ENCODE measurements at regions not wholly inside any gene's neighbourhood (a gene's known extent, or its start where the extent isn't known, plus 50 kb on each side); places are given as distances from the start of the nearest gene placed in this dataset.

DNA sequence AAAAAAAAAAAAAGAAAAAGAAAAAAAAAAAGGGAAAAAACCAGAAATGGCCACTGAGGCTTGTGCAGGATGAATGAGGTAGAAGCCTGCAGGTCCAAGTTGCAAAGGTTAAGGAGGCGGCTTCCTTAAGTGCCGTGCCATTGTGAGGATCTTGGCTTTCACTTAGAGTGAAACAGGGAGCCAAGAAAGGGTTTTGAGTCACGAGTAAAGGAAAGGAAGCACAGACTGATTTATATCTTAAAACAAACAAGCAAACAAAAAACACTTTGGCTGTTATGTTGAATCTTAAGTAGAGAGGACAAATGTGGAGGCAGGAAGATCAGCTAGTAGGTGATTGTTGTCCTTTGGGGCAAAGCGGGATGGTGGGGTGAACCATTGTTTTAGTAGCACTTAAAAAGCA lies 749.7 kb upstream of the SOX11 start:
- DNase-seq (ENCODE audit: low spot score): no peak
- Histone ChIP-seq H3K9me3 (replicated peaks in 1 of 2; ENCODE audit: control insufficient read depth in 2 of 2, insufficient read depth in 1 of 2, low read depth in 1 of 2, low read length in 2 of 2) (no peaks in the 10 kb centered on the region), H3K27ac (replicated peaks; ENCODE audit: low read length) (no peak overlapping the region), H3K36me3 (replicated peaks in 1 of 2; ENCODE audit: control insufficient read depth in 2 of 2, insufficient read depth in 2 of 2, low read length in 2 of 2) (no peaks in the 10 kb centered on the region), H3K4ac (ENCODE audit: low read length) (no peak overlapping the region), H3K9ac (ENCODE audit: low read depth, low read length, poor library complexity) (no peak overlapping the region), H3K79me1 (ENCODE audit: low read depth, low read length) (no peaks in the 10 kb centered on the region), H3K4me2 (ENCODE audit: insufficient read depth, low read length, poor library complexity, severe bottlenecking) (no peak overlapping the region), H2BK120ac (ENCODE audit: low read depth, low read length) (no peak overlapping the region), H3K18ac (ENCODE audit: low read length) (no peak overlapping the region), H2BK12ac (ENCODE audit: low read length) (no peak overlapping the region), H4K8ac (ENCODE audit: low read depth, low read length) (no peak overlapping the region), H3K4me3 (ENCODE audit: low read length in 2 of 2) (no peak overlapping the region), H4K91ac (ENCODE audit: low read depth, low read length, poor library complexity) (no peak overlapping the region), H3K14ac (ENCODE audit: low read length) (no peak overlapping the region), H3K4me1 (ENCODE audit: control insufficient read depth in 2 of 2, insufficient read depth in 1 of 2, low read depth in 1 of 2, low read length in 2 of 2) (peaks cover 2 to 4% of the 10 kb centered on the region in 2 donors), H3K27me3 (ENCODE audit: control insufficient read depth in 3 of 3, insufficient read depth in 3 of 3, low read depth in 1 of 3, low read length in 3 of 3) (no peaks in the 10 kb centered on the region), H2BK5ac (ENCODE audit: low read length) (no peak overlapping the region), H2BK15ac (ENCODE audit: low read length) (no peak overlapping the region), H2AK5ac (ENCODE audit: low read depth, low read length) (no peak overlapping the region), H3K23ac (ENCODE audit: low read depth, low read length, poor library complexity) (no peak overlapping the region), H2AFZ (ENCODE audit: low read length) (no peak overlapping the region)
- WGBS, 2 donors (ENCODE audit: extremely low coverage in 2 of 2, insufficient read length in 2 of 2, insufficient replicate concordance in 1 of 2): no CpG with 5 or more reads among the region's 4 CpGs

DNA sequence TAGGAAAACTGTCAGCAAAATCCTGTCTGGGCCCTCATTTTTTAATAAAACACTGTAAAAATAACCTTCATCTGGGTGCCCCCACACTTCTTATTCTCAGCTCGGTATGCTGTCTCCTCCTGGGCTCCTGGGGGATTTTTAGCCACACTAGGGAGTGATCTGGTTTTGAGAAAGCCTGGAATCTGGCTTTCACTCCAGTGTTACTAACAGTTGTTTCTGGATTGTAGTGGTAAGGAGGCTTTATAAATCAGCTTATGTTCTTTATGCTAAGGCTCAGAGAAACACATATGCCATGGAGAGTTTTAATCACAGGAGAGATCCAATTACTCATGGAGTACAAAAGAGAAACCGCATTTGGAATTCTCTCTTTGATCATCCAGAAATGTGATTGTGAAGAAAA lies 744.3 kb upstream of the SOX11 start:
- H3K4ac ChIP-seq (ENCODE audit: low read length): no peak overlapping the region
- H3K9ac ChIP-seq (ENCODE audit: low read depth, low read length, poor library complexity): no peak overlapping the region
- no peak overlapping the region for H4K8ac ChIP-seq (ENCODE audit: low read depth, low read length)
- H3K14ac ChIP-seq (ENCODE audit: low read length): no peak overlapping the region
- no peaks in the 10 kb centered on the region for H3K4me1 ChIP-seq (ENCODE audit: control insufficient read depth in 2 of 2, insufficient read depth in 1 of 2, low read depth in 1 of 2, low read length in 2 of 2)
- no peak overlapping the region for H3K4me3 ChIP-seq (ENCODE audit: low read length in 2 of 2)
- no peak overlapping the region for H3K23ac ChIP-seq (ENCODE audit: low read depth, low read length, poor library complexity)
- H3K18ac ChIP-seq (ENCODE audit: low read length): no peak overlapping the region
- H3K79me1 ChIP-seq (ENCODE audit: low read depth, low read length): no peaks in the 10 kb centered on the region
- no peak overlapping the region for H2BK5ac ChIP-seq (ENCODE audit: low read length)
- WGBS, 2 donors (ENCODE audit: extremely low coverage in 2 of 2, insufficient read length in 2 of 2, insufficient replicate concordance in 1 of 2): no CpG with 5 or more reads among the region's 2 CpGs
- H2AFZ ChIP-seq (ENCODE audit: low read length): no peak overlapping the region
- no peak overlapping the region for H2BK12ac ChIP-seq (ENCODE audit: low read length)
- no peak overlapping the region for H3K27ac ChIP-seq (replicated peaks; ENCODE audit: low read length)
- no peaks in the 10 kb centered on the region for H3K36me3 ChIP-seq (replicated peaks in 1 of 2; ENCODE audit: control insufficient read depth in 2 of 2, insufficient read depth in 2 of 2, low read length in 2 of 2)
- no peak for DNase-seq (ENCODE audit: low spot score)
- no peak overlapping the region for H4K91ac ChIP-seq (ENCODE audit: low read depth, low read length, poor library complexity)
- H2AK5ac ChIP-seq (ENCODE audit: low read depth, low read length): no peak overlapping the region
- H3K27me3 ChIP-seq (ENCODE audit: control insufficient read depth in 3 of 3, insufficient read depth in 3 of 3, low read depth in 1 of 3, low read length in 3 of 3): no peaks in the 10 kb centered on the region
- H2BK15ac ChIP-seq (ENCODE audit: low read length): no peak overlapping the region
- H3K4me2 ChIP-seq (ENCODE audit: insufficient read depth, low read length, poor library complexity, severe bottlenecking): no peak overlapping the region
- no peak overlapping the region for H2BK120ac ChIP-seq (ENCODE audit: low read depth, low read length)
- H3K9me3 ChIP-seq (replicated peaks in 1 of 2; ENCODE audit: control insufficient read depth in 2 of 2, insufficient read depth in 1 of 2, low read depth in 1 of 2, low read length in 2 of 2): no peaks in the 10 kb centered on the region

DNA sequence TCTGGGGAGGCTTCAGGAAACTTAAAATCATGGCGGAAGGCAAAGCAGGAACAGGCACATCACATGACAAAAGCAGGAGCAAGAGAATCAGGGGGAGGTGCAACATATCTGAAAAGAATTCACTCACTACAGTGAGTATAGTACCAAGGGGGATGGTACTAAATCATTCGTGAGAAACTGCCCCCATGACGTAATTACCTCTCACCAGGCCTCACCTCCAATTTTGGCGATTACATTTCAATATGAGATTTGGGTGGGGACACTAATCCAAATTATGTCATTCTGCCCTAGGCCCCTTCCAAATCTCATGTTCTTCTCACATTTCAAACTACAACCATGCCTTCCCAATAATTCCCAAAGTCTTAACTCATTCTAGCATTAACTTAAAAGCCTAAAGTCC lies 740.8 kb upstream of the SOX11 start:
- no peak overlapping the region for H2AK5ac ChIP-seq (ENCODE audit: low read depth, low read length)
- H3K14ac ChIP-seq (ENCODE audit: low read length): no peak overlapping the region
- no peak overlapping the region for H2AFZ ChIP-seq (ENCODE audit: low read length)
- H4K91ac ChIP-seq (ENCODE audit: low read depth, low read length, poor library complexity): no peak overlapping the region
- DNase-seq (ENCODE audit: low spot score): no peak
- H3K4me2 ChIP-seq (ENCODE audit: insufficient read depth, low read length, poor library complexity, severe bottlenecking): no peak overlapping the region
- no peaks in the 10 kb centered on the region for H3K36me3 ChIP-seq (replicated peaks in 1 of 2; ENCODE audit: control insufficient read depth in 2 of 2, insufficient read depth in 2 of 2, low read length in 2 of 2)
- no peak overlapping the region for H2BK12ac ChIP-seq (ENCODE audit: low read length)
- H3K79me1 ChIP-seq (ENCODE audit: low read depth, low read length): no peaks in the 10 kb centered on the region
- no peaks in the 10 kb centered on the region for H3K9me3 ChIP-seq (replicated peaks in 1 of 2; ENCODE audit: control insufficient read depth in 2 of 2, insufficient read depth in 1 of 2, low read depth in 1 of 2, low read length in 2 of 2)
- WGBS, 2 donors (ENCODE audit: extremely low coverage in 2 of 2, insufficient read length in 2 of 2, insufficient replicate concordance in 1 of 2): no CpG with 5 or more reads among the region's 4 CpGs
- no peak overlapping the region for H2BK5ac ChIP-seq (ENCODE audit: low read length)
- H3K27ac ChIP-seq (replicated peaks; ENCODE audit: low read length): no peak overlapping the region
- no peak overlapping the region for H3K18ac ChIP-seq (ENCODE audit: low read length)
- H3K4me1 ChIP-seq (ENCODE audit: control insufficient read depth in 2 of 2, insufficient read depth in 1 of 2, low read depth in 1 of 2, low read length in 2 of 2): no peaks in the 10 kb centered on the region
- no peak overlapping the region for H4K8ac ChIP-seq (ENCODE audit: low read depth, low read length)
- H3K4ac ChIP-seq (ENCODE audit: low read length): no peak overlapping the region
- no peak overlapping the region for H3K9ac ChIP-seq (ENCODE audit: low read depth, low read length, poor library complexity)
- no peak overlapping the region for H2BK120ac ChIP-seq (ENCODE audit: low read depth, low read length)
- no peaks in the 10 kb centered on the region for H3K27me3 ChIP-seq (ENCODE audit: control insufficient read depth in 3 of 3, insufficient read depth in 3 of 3, low read depth in 1 of 3, low read length in 3 of 3)
- H3K23ac ChIP-seq (ENCODE audit: low read depth, low read length, poor library complexity): no peak overlapping the region
- H2BK15ac ChIP-seq (ENCODE audit: low read length): no peak overlapping the region
- no peak overlapping the region for H3K4me3 ChIP-seq (ENCODE audit: low read length in 2 of 2)

- Histone ChIP-seq H3K27ac (replicated peaks; ENCODE audit: low read length) (no peak overlapping the region), H3K4me2 (ENCODE audit: insufficient read depth, low read length, poor library complexity, severe bottlenecking) (no peak overlapping the region), H2BK12ac (ENCODE audit: low read length) (no peak overlapping the region), H2BK120ac (ENCODE audit: low read depth, low read length) (no peak overlapping the region), H3K4me3 (ENCODE audit: low read length in 2 of 2) (no peak overlapping the region), H2BK5ac (ENCODE audit: low read length) (no peak overlapping the region), H2BK15ac (ENCODE audit: low read length) (no peak overlapping the region), H2AFZ (ENCODE audit: low read length) (no peak overlapping the region), H3K18ac (ENCODE audit: low read length) (no peak overlapping the region), H2AK5ac (ENCODE audit: low read depth, low read length) (no peak overlapping the region), H3K27me3 (ENCODE audit: control insufficient read depth in 3 of 3, insufficient read depth in 3 of 3, low read depth in 1 of 3, low read length in 3 of 3) (peaks cover 0 to 2% (median 0%) of the 10 kb centered on the region in 3 experiments), H3K14ac (ENCODE audit: low read length) (no peak overlapping the region), H3K23ac (ENCODE audit: low read depth, low read length, poor library complexity) (no peak overlapping the region), H3K9ac (ENCODE audit: low read depth, low read length, poor library complexity) (no peak overlapping the region), H3K36me3 (replicated peaks in 1 of 2; ENCODE audit: control insufficient read depth in 2 of 2, insufficient read depth in 2 of 2, low read length in 2 of 2) (peaks cover 0 to 2% of the 10 kb centered on the region in 2 donors), H4K8ac (ENCODE audit: low read depth, low read length) (no peak overlapping the region), H3K4me1 (ENCODE audit: control insufficient read depth in 2 of 2, insufficient read depth in 1 of 2, low read depth in 1 of 2, low read length in 2 of 2) (peaks cover 0 to 3% of the 10 kb centered on the region in 2 donors), H3K4ac (ENCODE audit: low read length) (no peak overlapping the region), H3K9me3 (replicated peaks in 1 of 2; ENCODE audit: control insufficient read depth in 2 of 2, insufficient read depth in 1 of 2, low read depth in 1 of 2, low read length in 2 of 2) (no peaks in the 10 kb centered on the region), H4K91ac (ENCODE audit: low read depth, low read length, poor library complexity) (no peak overlapping the region), H3K79me1 (ENCODE audit: low read depth, low read length) (no peaks in the 10 kb centered on the region)
- no peak for DNase-seq (ENCODE audit: low spot score)
- WGBS, 2 donors (ENCODE audit: extremely low coverage in 2 of 2, insufficient read length in 2 of 2, insufficient replicate concordance in 1 of 2): no CpG with 5 or more reads among the region's 1 CpG
Measured at GRCh38 chr2:4959219-4959618, 733.0 kb upstream of the SOX11 start.
